NK-92 treated with Interleukin-12 subunit alpha and Interleukin-12 subunit beta, amount 100 ng/mL, for 24 hours (cell line): ENCODE measurements at regions not wholly inside any gene's neighbourhood (a gene's known extent, or its start where the extent isn't known, plus 50 kb on each side); places are given as distances from the start of the nearest gene placed in this dataset.
"Not testable (repeated sequence)": the region's sequence is repeated elsewhere in the genome, so short reads cannot be mapped to it uniquely, and the experiment has no call there.

Experiments
- DNase-seq: peaks from one replicate; lab custom pipeline; 2025; lab: John Stamatoyannopoulos, UW

GRCh38 chr7:36065563-36066342, 87.3 kb upstream of the EEPD1 start:
- not testable (repeated sequence) for DNase-seq

- DNase-seq = no peak
These were observed 86.8 kb upstream of the EEPD1 start for GRCh38 chr7:36066343-36066664.

GRCh38 chr7:36070230-36070629, 82.8 kb upstream of the EEPD1 start:
- no peak for DNase-seq

DNA sequence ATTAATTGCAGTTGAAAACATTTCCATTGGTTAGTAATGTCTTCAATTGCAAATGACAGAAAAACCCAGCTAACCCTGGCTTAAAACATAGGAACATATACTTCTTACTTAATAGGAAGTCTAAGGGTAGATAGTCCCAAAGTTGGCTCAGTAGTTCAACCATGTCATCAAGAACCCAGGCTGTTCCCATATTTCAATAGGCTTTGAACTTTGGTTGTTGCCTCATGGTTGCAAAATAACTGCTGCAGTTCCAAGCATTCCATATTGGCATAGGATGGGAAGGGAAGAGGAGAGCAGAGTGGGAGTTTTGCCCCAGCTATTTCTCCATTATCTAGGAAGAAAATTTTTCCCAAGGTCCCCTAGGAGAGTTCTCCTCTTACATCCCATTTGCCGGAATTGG, 81.4 kb upstream of the EEPD1 start:
- DNase-seq = no peak

DNA sequence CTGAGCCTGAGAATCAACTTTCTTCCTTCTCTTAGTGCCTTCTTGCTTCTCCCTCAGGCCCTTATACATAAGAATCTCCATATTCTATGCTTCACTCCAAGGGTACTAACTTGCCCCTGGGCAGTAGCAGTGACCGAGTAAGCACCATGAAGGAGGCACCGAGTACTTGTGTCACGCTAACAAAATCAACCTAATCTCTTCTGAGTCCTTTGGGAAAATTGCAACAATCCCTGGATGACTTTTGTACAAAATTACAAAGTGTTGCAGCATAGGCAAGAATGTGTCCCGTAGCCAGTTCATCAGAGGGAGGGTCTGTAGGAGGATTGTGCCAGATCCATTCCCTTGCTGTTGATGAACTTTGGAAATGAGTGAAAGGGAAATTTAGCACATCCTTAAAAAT, 80.4 kb upstream of the EEPD1 start:
- DNase-seq = no peak

DNA sequence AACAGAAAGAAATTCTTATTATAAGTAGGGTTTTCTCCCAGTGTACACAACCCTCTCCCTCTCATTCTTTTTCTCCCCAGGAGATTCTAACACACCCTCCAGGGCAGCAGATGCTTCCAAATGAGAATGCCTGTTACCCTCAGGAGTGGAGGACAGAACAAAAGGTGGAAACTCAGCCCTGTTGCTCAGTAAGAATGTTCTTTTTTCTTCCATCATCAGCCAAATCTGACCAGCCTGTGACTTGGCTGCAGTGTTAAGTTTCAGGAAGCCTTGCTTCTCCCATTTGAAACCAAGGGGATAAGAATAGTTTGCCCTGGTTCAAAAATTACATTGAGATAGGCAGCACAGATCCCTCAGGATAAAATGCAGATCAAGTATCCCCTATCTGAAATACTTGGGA, 77.5 kb upstream of the EEPD1 start:
- no peak for DNase-seq

DNA sequence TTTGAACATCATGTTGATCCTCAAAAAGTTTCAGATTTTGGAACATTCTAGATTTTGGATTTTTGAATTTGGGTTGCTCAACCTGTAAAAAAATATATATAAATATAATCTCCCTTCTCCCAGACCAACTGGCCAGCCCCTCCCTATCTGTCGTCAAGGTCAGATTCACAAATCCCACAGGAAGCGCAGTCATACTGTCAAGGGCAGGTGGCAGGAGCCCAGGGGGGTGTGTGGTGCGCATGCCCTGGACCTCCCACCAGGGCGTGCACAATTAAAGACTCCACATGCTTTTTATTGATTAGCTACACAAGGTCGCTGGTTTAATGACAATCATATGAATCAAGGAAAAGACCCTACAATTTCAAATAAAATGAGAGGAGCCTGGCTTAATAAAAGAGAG, 77.0 kb upstream of the EEPD1 start:
- DNase-seq = no peak

DNA sequence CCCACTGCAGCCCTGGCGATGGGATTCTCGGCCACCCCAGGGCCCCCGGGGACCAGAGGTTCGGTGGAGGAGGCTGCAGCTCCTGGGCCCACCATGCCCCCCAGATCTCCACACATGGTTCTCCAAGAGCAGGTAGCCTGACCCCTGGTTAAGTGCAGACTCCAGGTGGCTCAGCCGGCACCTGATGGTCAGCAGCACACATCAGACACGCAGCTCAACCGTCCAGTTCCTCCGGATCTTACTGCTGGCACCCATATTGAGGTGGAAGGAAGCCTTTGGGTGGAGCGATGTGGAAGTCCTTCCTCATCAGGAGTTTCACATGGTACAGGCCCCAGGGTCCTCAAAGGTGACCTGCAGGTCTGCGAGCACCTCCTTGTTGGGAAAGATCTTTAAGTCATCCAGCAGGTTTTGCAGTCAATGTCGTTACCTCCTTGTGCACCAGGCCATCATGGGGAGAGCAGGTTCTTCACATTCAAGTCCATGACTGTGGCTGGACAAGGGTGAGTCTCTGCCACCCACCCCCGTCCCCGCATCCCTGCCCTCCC, 74.2 kb upstream of the EEPD1 start:
- DNase-seq = no peak

DNA sequence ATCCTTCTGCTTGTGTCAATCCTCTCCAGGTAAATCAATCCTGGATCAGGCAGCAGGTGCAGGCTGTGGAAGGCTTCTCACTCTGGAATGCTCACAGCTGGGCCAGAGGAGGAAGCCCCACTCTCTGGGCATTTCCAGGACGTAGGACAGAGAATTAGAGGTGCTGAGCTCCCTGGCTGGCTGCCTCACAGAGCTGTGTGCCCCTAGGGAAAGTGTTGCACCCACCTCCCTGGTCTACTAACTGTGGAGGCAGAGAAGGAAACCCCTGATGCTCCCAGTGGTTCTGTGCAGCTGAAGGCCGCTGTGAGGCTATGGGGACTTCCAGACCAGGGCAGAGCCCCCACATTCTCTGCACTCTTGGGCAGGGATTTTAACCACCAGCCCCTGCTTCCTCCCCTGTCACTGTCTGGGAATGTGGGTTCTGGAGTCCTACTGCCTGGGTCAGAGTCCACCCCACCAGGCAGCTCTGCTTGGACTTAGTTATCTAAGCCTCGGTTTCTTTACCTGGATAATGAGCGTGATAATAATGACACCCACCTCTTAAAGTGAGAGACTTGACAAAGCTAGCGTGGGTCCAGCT, 73.5 kb upstream of the EEPD1 start:
- no peak for DNase-seq

- DNase-seq = no peak
These were observed 72.2 kb upstream of the EEPD1 start for GRCh38 chr7:36080843-36081242.

DNA sequence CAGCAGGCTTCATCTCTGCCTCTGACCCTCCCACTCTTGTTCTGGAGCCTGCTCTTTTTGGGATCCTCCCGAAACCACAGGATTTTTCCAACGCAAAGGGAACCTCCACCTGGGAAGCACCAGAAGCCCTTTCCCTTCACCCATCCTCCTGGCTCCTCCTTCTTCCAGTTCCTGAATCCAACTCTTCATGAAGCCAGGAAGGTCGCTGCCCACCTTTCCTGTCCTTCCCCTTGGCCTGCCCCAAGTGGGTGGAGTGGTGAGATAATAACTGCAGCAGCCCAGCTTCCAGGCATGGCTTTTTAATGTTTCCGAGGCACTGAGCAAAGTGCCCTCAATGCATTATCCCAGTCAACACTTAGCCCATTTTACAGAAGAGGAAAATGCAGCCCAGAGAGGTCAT, 70.8 kb upstream of the EEPD1 start:
- no peak for DNase-seq

DNA sequence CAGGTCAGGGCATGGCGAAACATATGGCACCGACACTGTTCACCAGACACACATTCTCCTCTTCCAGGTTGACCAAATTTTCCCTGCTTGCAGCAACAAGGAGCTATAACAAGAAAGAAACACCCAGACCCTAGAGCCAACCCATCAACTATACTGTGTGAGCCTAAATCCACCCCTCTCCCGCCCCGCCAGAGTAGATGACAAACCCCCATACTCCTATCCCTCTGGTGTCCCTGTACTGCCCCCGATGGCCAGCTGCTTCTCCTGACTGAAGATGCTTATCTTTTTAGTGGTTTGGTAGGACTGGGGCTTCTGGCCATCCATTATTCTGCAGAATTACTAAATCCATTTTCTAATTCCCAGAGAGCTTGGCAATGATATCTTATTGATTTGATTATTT, 70.1 kb upstream of the EEPD1 start:
- no peak for DNase-seq

DNA sequence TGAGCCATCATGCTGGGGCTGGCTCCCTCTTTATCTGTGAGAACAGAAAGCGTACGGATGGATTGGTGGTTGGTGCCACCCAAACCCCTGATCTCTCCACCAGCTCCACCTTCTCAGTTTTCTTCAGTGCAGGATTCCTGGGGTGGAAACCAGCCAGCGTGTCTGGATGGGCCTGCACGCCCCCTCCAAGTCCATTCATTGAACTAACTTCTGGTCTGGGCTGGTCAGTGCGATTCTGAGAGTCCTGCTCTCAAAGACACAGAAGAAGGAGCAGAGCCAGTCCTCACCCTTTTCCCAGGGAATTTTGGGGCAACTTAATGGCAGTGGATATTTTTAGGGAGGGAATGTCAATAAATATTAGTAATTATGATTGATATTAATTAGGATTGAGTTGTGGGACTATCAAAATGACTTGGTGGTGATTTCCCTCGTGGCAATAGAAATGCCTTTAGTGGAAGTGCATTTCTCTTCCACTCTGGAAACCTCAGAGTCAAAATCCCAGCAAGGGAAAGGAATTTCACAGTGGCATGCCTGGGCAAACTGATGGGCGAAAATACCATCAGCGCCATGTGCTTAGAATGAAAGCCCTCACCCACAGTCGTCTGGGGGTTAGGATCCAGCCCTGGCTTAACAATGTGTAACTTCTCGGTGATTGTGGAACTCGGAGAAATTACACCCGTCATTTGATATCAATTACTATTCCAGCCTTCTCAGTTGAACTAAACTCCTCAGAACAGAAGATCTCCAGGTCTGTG, 69.3 kb upstream of the EEPD1 start:
- no peak for DNase-seq

- DNase-seq = no peak
These were observed 68.5 kb upstream of the EEPD1 start for GRCh38 chr7:36084485-36085091.

- no peak for DNase-seq
These were observed 68.0 kb upstream of the EEPD1 start for GRCh38 chr7:36085096-36085495.

DNA sequence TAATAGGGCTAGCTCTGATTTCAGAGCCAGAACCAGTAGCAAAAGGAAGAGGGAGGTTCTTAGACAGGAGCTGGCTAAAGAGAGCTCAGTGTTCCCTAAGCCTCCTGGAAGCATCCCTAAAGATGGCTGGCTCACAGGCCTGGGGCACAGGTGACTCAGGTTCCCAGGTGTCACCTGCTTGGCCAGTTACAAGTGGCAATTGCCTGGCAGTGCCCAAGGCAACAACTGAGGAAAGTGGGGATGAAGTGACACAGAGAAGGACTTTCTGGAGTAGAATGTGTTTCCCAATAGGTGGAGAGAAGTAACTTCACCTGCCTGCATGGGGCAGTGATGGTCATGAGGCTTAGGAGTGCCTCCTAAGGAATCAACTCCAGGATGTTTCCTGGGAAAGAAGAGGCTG, 66.5 kb upstream of the EEPD1 start:
- no peak for DNase-seq

GRCh38 chr7:36088553-36088952, 64.5 kb upstream of the EEPD1 start:
- no peak for DNase-seq

DNA sequence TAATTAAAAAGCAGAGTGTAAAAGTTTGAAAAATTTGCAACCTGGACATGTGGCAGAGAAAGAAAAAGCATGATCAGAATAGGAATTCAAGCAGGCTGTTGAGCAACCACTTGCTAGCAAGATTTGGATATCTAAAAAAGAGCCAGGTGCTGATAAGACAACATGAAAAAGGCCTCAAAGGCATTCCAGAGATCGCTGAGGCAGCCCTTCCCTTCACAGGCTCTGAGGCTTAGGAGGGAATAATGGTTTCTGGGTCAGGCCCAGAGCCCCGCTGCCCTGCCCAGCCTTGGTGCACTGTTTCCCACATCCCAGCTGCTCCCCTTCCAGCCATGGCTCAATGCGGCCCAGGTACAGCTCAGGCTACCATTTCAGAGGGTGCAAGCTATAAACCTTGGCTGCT, 64.1 kb upstream of the EEPD1 start:
- no peak for DNase-seq

GRCh38 chr7:36090976-36091873, 61.8 kb upstream of the EEPD1 start:
- DNase-seq = no peak

DNA sequence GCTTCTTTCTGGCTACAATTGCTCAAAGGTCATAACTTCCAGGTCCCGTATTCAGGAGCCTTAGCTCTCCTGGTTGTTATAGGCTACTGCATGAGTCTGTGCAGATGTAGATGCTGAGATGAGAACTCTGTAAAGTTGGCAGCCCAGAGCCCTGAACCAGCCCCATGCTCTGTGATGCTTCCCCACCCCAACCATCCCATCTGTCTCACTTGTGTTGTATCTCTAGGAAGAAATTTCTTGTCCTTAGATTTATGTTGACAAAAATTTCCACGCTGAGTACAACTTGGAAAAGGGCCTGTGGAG, 61.2 kb upstream of the EEPD1 start:
- DNase-seq = no peak

DNA sequence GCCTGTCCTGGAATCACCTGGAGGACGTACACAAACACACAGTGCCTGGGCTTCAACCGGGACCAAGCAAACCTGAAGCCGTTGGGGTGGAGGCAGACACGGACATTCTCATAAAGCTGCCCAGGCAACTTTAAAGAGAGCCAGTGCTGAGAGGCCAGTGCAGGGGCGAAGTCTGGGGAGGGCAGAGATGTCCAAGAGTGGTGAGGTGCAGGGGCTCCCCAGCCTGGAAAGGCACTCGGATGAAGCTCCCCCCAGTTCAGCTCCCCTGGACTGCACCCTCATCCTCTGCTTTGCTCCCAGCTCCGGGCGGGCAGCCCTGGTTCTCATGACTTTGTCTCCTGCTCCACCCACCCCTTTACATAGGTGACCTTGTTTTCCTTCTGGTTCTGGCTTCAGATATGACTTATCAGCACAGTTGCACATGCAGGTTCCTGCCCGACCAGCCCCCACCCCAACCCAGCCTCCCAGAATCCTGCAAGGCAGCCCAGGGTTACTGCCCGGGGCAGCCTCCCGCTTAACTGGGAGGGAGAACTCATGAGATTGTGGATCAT, 60.8 kb upstream of the EEPD1 start:
- no peak for DNase-seq
